Endodermal cell (in vitro differentiated cells): ENCODE measurements at regions not wholly inside any gene's neighbourhood (a gene's known extent, or its start where the extent isn't known, plus 50 kb on each side); places are given as distances from the start of the nearest gene placed in this dataset.
A peak's percentile ranks its signal among the peaks of the same experiment; 100 is the strongest.

Experiments used
- DNase-seq: peaks from one replicate; pipeline ENCODE4 v3.0.0-alpha.2; 2017
- H3K27ac ChIP-seq: 2 replicates; pipeline ENCODE4 v1.5.1; 2013; ENCODE audit warnings: mild to moderate bottlenecking, low read depth, low read length, moderate library complexity
- H3K27me3 ChIP-seq: 2 replicates; pipeline ENCODE4 v1.6.1; 2013; ENCODE audit warnings: mild to moderate bottlenecking, low read length, moderate library complexity; ENCODE audit not compliant: insufficient read depth, control insufficient read depth, poor library complexity, severe bottlenecking
- H3K36me3 ChIP-seq: 2 replicates; pipeline ENCODE4 v1.7.0; 2013; ENCODE audit warnings: mild to moderate bottlenecking, low read length, moderate library complexity; ENCODE audit not compliant: control insufficient read depth, insufficient read depth
- H3K4me1 ChIP-seq: one replicate; pipeline ENCODE4 v1.7.0; 2013; ENCODE audit warnings: low read length; ENCODE audit not compliant: control insufficient read depth, insufficient read depth
- H3K4me3 ChIP-seq: 2 replicates; pipeline ENCODE4 v1.5.1; 2013; ENCODE audit warnings: mild to moderate bottlenecking, low read length, moderate library complexity
- H3K9ac ChIP-seq: 2 replicates; pipeline ENCODE4 v1.6.1; 2013; ENCODE audit warnings: mild to moderate bottlenecking, low read length, moderate library complexity; ENCODE audit not compliant: poor library complexity, severe bottlenecking; ENCODE audit errors: extremely low read depth
- H3K9me3 ChIP-seq: 2 replicates; pipeline ENCODE4 v1.6.1; 2013; ENCODE audit warnings: mild to moderate bottlenecking, low read length, moderate library complexity; ENCODE audit not compliant: control insufficient read depth
- H3K27ac Mint-ChIP-seq: 2 replicates; pipeline ENCODE4 v1.8.0; 2020; ENCODE audit warnings: mixed read lengths
- H3K27me3 Mint-ChIP-seq: 2 replicates; pipeline ENCODE4 v1.8.0; 2021; ENCODE audit warnings: mild to moderate bottlenecking, mixed read lengths; ENCODE audit not compliant: insufficient read depth
- H3K36me3 Mint-ChIP-seq: 2 replicates; pipeline ENCODE4 v1.8.0; 2020; ENCODE audit warnings: low read depth, mixed read lengths
- H3K4me1 Mint-ChIP-seq: 2 replicates; pipeline ENCODE4 v1.8.0; 2020; ENCODE audit warnings: mixed read lengths
- H3K4me3 Mint-ChIP-seq: 2 replicates; pipeline ENCODE4 v1.8.0; 2020; ENCODE audit warnings: mild to moderate bottlenecking, moderate library complexity, mixed read lengths
- H3K9me3 Mint-ChIP-seq: 2 replicates; pipeline ENCODE4 v1.8.0; 2020; ENCODE audit warnings: mild to moderate bottlenecking, mixed read lengths
- WGBS, 2 experiments: methylation state at CpG; one replicate each; pipeline versions ENCODE4 v1.1.5 to v1.1.7; 2013; ENCODE audit warnings: missing lambda C conversion rate in 2 of 2, mixed read lengths in 1 of 2; ENCODE audit not compliant: insufficient coverage in 1 of 2, insufficient read length in 1 of 2; 5-methylcytosine and 5-hydroxymethylcytosine counted together
- TF ChIP-seq, protein P1 (sequence below): fragments of 200-600 bp; sonication (generic); conservative IDR thresholded peaks from 2 replicates; pipeline ENCODE4 v1.5.0; 2021; ENCODE audit warnings: antibody characterized with exemption, mild to moderate bottlenecking

DNA sequence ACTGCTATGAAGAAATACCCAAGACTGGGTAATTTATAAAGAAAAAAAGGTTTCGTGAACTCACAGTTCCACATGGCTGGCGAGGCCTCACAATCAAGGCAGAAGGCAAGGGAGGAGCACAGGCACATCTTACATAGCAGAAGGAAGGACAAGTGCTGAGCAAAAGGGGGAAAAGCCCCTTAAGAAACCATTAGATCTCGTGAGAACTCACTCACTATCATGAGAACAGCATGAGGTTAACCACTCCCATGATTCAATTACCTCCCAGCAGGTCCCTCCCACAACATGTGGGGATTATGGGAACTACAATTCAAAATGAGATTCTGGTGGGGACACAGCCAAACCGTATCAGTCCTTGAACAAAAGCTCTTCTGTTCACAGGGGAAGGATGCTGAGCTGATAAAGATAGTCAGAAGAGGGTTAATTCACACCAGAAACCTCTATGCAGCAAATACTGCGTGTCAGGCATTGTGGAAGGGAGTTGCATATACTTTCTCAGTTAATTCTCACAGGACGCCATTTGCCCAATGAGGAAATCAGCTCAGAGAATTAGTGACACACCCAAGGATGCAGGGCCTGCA, 246.2 kb downstream of the FOXO1 start:
- Histone ChIP-seq H3K9ac (no peak overlapping the region), H3K27me3 (no peaks in the 10 kb centered on the region), H3K36me3 (no peaks in the 10 kb centered on the region), H3K27ac (no peak overlapping the region), H3K9me3 (peaks cover 9% of the 10 kb centered on the region), H3K4me1 (peaks cover 4% of the 10 kb centered on the region), H3K4me3 (peak overlapping the region; percentile 49)
- WGBS, 2 experiments = 90 to 94% methylated on average over 4 to 6 of the region's 6 CpGs
- DNase-seq = no peak
- no peaks in the 10 kb centered on the region for H3K4me1 Mint-ChIP-seq
- no peak overlapping the region for H3K27ac Mint-ChIP-seq
- H3K36me3 Mint-ChIP-seq = no peaks in the 10 kb centered on the region
- H3K9me3 Mint-ChIP-seq = peaks cover 18% of the 10 kb centered on the region
- TF ChIP-seq, protein P1, sequence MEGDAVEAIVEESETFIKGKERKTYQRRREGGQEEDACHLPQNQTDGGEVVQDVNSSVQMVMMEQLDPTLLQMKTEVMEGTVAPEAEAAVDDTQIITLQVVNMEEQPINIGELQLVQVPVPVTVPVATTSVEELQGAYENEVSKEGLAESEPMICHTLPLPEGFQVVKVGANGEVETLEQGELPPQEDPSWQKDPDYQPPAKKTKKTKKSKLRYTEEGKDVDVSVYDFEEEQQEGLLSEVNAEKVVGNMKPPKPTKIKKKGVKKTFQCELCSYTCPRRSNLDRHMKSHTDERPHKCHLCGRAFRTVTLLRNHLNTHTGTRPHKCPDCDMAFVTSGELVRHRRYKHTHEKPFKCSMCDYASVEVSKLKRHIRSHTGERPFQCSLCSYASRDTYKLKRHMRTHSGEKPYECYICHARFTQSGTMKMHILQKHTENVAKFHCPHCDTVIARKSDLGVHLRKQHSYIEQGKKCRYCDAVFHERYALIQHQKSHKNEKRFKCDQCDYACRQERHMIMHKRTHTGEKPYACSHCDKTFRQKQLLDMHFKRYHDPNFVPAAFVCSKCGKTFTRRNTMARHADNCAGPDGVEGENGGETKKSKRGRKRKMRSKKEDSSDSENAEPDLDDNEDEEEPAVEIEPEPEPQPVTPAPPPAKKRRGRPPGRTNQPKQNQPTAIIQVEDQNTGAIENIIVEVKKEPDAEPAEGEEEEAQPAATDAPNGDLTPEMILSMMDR = no peak
- no peaks in the 10 kb centered on the region for H3K27me3 Mint-ChIP-seq
- no peak overlapping the region for H3K4me3 Mint-ChIP-seq

DNA sequence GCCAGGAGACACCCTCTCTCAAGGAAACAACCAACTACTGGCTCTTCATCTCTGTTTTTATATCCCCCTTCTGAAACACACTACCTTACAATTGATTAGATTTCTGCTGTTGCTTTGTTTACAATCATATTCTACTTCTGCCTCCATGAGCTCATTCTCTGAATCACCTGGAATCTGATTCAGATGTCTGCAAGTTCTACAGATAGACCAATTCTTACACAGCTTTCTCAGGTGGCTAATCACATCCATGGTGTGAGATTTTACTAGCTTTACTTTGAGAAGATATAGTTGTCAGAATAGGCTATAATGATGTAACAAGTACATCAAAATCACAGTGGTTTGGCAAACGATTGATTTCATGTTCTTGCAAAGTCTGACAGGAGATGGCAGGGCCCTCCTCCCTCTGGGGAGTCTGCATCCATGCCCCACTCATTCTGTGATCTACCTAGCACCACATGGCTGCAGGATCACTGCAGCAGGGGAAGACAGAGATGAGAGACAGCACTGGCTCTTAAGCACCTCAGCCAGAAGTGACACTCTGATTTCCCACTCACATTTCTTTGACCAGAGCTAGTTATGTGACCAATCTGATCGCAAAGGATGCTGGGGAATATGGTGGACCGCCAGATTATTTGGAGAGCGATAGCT, 243.7 kb downstream of the FOXO1 start:
- TF ChIP-seq, protein P1 = no peak
- WGBS, 2 experiments = 89 to 92% methylated on average over 2 to 4 of the region's 4 CpGs

DNA sequence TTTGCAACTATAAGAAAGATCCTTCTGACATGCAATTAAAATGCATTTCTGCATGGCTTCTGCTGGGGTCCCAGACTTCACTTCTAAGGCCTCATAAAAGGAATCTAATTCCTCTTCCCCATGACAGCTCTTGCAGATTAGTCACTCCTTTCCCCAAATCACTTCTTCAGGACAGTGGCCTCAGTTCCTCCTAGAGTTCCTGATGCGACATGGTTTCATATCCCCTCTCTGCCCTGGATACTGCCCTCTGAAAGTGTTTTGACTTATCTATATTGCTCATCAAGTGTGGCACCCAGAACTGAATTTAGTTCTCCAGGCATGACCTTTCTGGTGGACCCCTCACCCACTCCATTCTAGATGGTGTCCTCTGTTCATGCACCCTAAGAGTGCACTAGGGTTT, 238.1 kb downstream of the FOXO1 start:
- WGBS, 2 experiments = 88 to 100% methylated on average over 1 of the region's 1 CpG

More for the DNA sequence above, 243.7 kb downstream of the FOXO1 start:
- H3K36me3 Mint-ChIP-seq = no peaks in the 10 kb centered on the region
- Histone ChIP-seq H3K36me3 (no peaks in the 10 kb centered on the region), H3K4me3 (no peak overlapping the region), H3K27ac (no peak overlapping the region), H3K9ac (no peak overlapping the region), H3K9me3 (peaks cover 9% of the 10 kb centered on the region), H3K4me1 (peaks cover 4% of the 10 kb centered on the region), H3K27me3 (no peaks in the 10 kb centered on the region)
- no peak overlapping the region for H3K27ac Mint-ChIP-seq
- no peaks in the 10 kb centered on the region for H3K4me1 Mint-ChIP-seq
- H3K4me3 Mint-ChIP-seq = no peak overlapping the region
- peaks cover 13% of the 10 kb centered on the region for H3K9me3 Mint-ChIP-seq
- no peaks in the 10 kb centered on the region for H3K27me3 Mint-ChIP-seq
- DNase-seq = no peak

More for the DNA sequence above, 238.1 kb downstream of the FOXO1 start:
- no peak for DNase-seq
- no peaks in the 10 kb centered on the region for H3K36me3 ChIP-seq
- H3K4me3 ChIP-seq = no peak overlapping the region
- no peaks in the 10 kb centered on the region for H3K4me1 ChIP-seq
- Mint-ChIP-seq H3K9me3 (peaks cover 3% of the 10 kb centered on the region), H3K27ac (no peak overlapping the region), H3K36me3 (no peaks in the 10 kb centered on the region), H3K27me3 (no peaks in the 10 kb centered on the region), H3K4me3 (no peak overlapping the region), H3K4me1 (peaks cover 5% of the 10 kb centered on the region)
- TF ChIP-seq, protein P1 = no peak
- no peak overlapping the region for H3K27ac ChIP-seq
- H3K9me3 ChIP-seq = peaks cover under 1% of the 10 kb centered on the region
- H3K27me3 ChIP-seq = no peaks in the 10 kb centered on the region
- H3K9ac ChIP-seq = no peak overlapping the region
